ENCODE measurements at regions not wholly inside any gene's neighbourhood (a gene's known extent, or its start where the extent isn't known, plus 50 kb on each side); places are given as distances from the start of the nearest gene placed in this dataset.

DNA sequence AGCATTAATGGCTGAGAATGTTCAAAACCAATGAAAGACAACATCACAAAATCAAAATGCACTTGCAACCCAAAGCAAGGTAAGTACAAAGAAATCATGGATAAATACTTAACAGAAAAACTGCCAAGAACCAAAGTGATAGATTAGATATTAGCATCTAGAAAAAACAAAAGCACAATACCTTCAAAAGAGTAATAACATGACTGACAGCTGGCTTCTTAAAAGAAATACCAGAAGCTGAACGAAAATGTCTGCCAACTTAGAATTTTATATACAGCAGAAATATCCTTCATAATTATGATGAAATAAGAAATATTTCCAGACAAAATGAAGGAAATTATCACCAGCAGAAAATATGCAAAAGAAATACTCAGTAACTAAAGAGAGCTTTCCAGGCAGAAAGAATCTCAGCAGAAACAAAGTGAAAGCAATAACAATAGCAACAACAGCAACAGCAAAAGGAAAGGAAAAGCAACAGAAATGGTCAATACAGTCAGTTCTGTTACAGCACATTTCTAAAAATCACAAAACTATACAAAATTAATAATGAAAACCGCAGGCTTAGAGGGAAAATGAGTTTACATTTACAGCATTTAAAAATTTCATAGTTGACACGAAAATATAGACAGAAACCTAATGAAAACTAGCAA is 121.5 kb upstream of the MAN1A1 start:
- TF ChIP-seq POLR2A (IDR thresholded peaks at IDR 0.05): no peak
- TF ChIP-seq, protein P1, sequence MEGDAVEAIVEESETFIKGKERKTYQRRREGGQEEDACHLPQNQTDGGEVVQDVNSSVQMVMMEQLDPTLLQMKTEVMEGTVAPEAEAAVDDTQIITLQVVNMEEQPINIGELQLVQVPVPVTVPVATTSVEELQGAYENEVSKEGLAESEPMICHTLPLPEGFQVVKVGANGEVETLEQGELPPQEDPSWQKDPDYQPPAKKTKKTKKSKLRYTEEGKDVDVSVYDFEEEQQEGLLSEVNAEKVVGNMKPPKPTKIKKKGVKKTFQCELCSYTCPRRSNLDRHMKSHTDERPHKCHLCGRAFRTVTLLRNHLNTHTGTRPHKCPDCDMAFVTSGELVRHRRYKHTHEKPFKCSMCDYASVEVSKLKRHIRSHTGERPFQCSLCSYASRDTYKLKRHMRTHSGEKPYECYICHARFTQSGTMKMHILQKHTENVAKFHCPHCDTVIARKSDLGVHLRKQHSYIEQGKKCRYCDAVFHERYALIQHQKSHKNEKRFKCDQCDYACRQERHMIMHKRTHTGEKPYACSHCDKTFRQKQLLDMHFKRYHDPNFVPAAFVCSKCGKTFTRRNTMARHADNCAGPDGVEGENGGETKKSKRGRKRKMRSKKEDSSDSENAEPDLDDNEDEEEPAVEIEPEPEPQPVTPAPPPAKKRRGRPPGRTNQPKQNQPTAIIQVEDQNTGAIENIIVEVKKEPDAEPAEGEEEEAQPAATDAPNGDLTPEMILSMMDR (IDR thresholded peaks at IDR 0.05): no peak
- no peaks in the 10 kb centered on the region for H3K9me3 ChIP-seq
- no peaks in the 10 kb centered on the region for H3K36me3 ChIP-seq
- no peaks in the 10 kb centered on the region for H3K4me1 ChIP-seq
- DNase-seq: no peak
- no peaks in the 10 kb centered on the region for H3K27me3 ChIP-seq
- H3K27ac ChIP-seq: no peak overlapping the region
- no peak overlapping the region for H3K4me3 ChIP-seq

- H3K27ac ChIP-seq: no peak overlapping the region
- peak overlapping the region in 1 of 4 donors; percentile 6 for H3K4me3 ChIP-seq
- DNase-seq: no peak
- H3K9me3 ChIP-seq: no peaks in the 10 kb centered on the region
- no peaks in the 10 kb centered on the region for H3K4me1 ChIP-seq
- no peaks in the 10 kb centered on the region for H3K36me3 ChIP-seq
- TF ChIP-seq POLR2A (IDR thresholded peaks at IDR 0.05): no peak
- TF ChIP-seq, protein P1 (IDR thresholded peaks at IDR 0.05): no peak
- no peaks in the 10 kb centered on the region for H3K27me3 ChIP-seq
Measured at GRCh38 chr6:119467488-119468081, 118.0 kb upstream of the MAN1A1 start.

DNA sequence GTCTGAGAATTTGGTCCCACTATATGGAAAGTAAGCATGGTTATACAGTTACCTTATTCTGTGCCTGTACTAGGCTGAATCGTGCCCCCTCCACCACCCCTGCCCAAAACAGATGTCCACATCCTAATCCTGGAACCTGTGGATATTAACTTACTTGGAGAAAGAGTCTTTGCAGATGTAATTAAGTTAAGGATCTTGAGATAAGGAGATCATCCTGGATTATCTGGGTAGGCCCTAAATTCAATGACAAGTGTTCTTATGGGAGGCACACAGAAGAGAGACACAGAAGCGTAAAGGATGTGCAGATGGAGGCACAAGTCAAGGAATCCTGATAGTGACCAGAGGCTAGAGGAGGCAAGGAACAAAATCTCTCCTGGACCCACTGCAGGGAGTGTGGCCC is 116.7 kb upstream of the MAN1A1 start:
- Histone ChIP-seq H3K4me1 (no peaks in the 10 kb centered on the region), H3K27me3 (no peaks in the 10 kb centered on the region), H3K9me3 (no peaks in the 10 kb centered on the region), H3K36me3 (no peaks in the 10 kb centered on the region), H3K27ac (no peak overlapping the region), H3K4me3 (no peak overlapping the region)
- TF ChIP-seq, protein P1 (IDR thresholded peaks at IDR 0.05): no peak
- TF ChIP-seq POLR2A (IDR thresholded peaks at IDR 0.05): no peak
- DNase-seq: no peak

DNA sequence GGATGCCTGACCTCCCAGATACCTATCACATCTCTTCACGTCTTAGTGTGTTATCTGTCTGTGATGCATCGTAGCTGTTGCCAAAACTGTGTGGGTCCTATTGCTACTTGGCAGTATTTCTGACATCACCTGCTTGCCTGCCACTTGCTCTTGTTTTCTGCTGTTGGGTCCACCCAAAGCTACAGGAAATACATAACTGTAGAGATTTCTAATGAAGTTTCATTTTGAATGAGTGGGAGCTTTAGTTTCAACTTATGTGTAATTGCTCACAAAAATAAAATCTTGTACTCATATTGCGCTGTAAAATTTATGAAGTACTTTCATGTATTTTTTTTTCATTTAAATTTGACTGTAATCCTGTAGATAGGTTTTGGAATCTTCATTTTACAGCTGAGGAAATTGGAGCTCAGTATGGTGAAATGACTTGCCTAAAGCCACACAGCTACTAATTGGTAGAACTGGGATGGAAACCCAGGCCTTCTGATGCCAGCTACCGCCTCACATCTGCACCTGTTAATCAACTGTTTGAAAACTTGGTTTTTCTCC is 113.6 kb upstream of the MAN1A1 start:
- Histone ChIP-seq H3K4me1 (peaks cover 0 to 6% (median 1%) of the 10 kb centered on the region in 4 donors), H3K9me3 (no peaks in the 10 kb centered on the region), H3K27ac (no peak overlapping the region), H3K36me3 (no peaks in the 10 kb centered on the region), H3K27me3 (no peaks in the 10 kb centered on the region), H3K4me3 (no peak overlapping the region)
- DNase-seq: no peak
- TF ChIP-seq, protein P1 (IDR thresholded peaks at IDR 0.05): no peak
- no peak for TF ChIP-seq POLR2A (IDR thresholded peaks at IDR 0.05)

DNA sequence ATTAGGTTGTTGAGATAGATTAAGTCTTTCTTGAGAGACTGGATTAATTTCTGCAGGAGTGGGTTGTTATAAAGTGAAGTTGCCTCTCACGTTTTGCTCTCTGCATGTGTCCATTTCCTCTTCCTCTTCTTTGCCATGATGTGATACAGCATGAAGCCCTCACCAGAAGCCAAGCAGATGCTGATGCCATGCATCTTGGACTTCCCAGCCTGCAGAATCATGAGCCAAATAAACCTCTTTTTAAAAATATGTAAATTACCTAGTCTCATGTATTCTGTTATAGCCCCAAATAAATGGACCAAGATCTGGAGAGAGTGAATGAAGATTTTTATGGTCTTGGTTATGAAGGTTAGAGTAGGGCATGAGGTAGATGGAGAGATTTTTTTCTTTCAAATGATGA is 111.6 kb upstream of the MAN1A1 start:
- TF ChIP-seq POLR2A (IDR thresholded peaks at IDR 0.05): no peak
- TF ChIP-seq, protein P1 (IDR thresholded peaks at IDR 0.05): no peak
- Histone ChIP-seq H3K27ac (no peak overlapping the region), H3K9me3 (no peaks in the 10 kb centered on the region), H3K27me3 (no peaks in the 10 kb centered on the region), H3K36me3 (no peaks in the 10 kb centered on the region), H3K4me3 (no peak overlapping the region), H3K4me1 (peaks cover 0 to 6% (median 1%) of the 10 kb centered on the region in 4 donors)
- DNase-seq: no peak

Data from Peyer's patch (tissue), 4 donors.